GM12878 (cell line): ENCODE measurements at regions not wholly inside any gene's neighbourhood (a gene's known extent, or its start where the extent isn't known, plus 50 kb on each side); places are given as distances from the start of the nearest gene placed in this dataset.
"Not testable (repeated sequence)": the region's sequence is repeated elsewhere in the genome, so short reads cannot be mapped to it uniquely, and the experiment has no call there.

ENCODE experiments used
- ATAC-seq: fragments of 200-7000 bp; cut with Tn5 transposase; 3 replicates; pipeline ENCODE4 v1.9.1; 2020; ENCODE audit warnings: mild to moderate bottlenecking, moderate library complexity
- BruUV-seq: library from RNA; stranded (reverse); fragments of 400-500 nt; replicated peaks from 2 replicates; lab custom pipeline; 2021; lab: Mats Ljungman, UMichigan
- CTCF ChIA-PET: fragments of 300-600 bp; sonication (Branson Sonifier 250); formaldehyde crosslinking; extraction: SDS; loops from one replicate; lab custom pipeline; 2021; ENCODE audit warnings: inconsistent platforms; lab: Yijun Ruan, JAX
- POLR2A ChIA-PET: fragments of 350-600 bp; formaldehyde crosslinking; extraction: SDS; loops from one replicate; lab custom pipeline; 2021; ENCODE audit warnings: inconsistent platforms; lab: Charles Lee
- RAD21 ChIA-PET: fragments of 300-600 bp; sonication (Branson Sonifier 250); formaldehyde crosslinking; loops from one replicate; lab custom pipeline; 2023; ENCODE audit warnings: antibody characterized with exemption; ENCODE audit not compliant: unreplicated experiment; lab: Charles Lee
- SMC1A ChIA-PET: fragments of 300-600 bp; sonication (Branson Sonifier 250); formaldehyde crosslinking; loops from one replicate; lab custom pipeline; 2023; ENCODE audit not compliant: unreplicated experiment, uncharacterized antibody; lab: Charles Lee
- DNase-seq: peaks from one replicate; pipeline ENCODE4 v3.0.0-alpha.2; 2011; ENCODE audit warnings: low read depth, low spot score
- FAIRE-seq: peaks from 3 replicates; lab custom pipeline; 2011; peaks lifted over from hg19 to GRCh38; lab: Jason Lieb, UNC
- H2AFZ ChIP-seq: 2 replicates; pipeline ENCODE4 v1.6.0; 2011; ENCODE audit warnings: low read depth, low read length, control low read depth; ENCODE audit not compliant: control insufficient read depth
- H3K27ac ChIP-seq: 2 replicates; pipeline ENCODE4 v1.5.1; 2011; ENCODE audit warnings: control low read depth; ENCODE audit not compliant: control insufficient read depth, insufficient read depth
- H3K27me3 ChIP-seq, 2 experiments: replicated peaks in 1 of 2; 2 replicates each; pipeline versions ENCODE4 v1.6.0 to v1.6.1; 2011; ENCODE audit warnings: low read length in 1 of 2; ENCODE audit not compliant: control insufficient read depth in 2 of 2, insufficient read depth in 2 of 2
- H3K36me3 ChIP-seq, 2 experiments: 2 replicates each; pipeline ENCODE4 v1.5.1; 2011; ENCODE audit warnings: low read length in 1 of 2; ENCODE audit not compliant: control insufficient read depth in 2 of 2, insufficient read depth in 2 of 2
- H3K4me1 ChIP-seq: 2 replicates; pipeline ENCODE4 v1.6.1; 2011; ENCODE audit warnings: mild to moderate bottlenecking, low read length, moderate library complexity, mixed read lengths; ENCODE audit not compliant: control insufficient read depth, insufficient read depth
- H3K4me2 ChIP-seq: 2 replicates; pipeline ENCODE4 v1.6.0; 2011; ENCODE audit warnings: control low read depth; ENCODE audit not compliant: control insufficient read depth, insufficient read depth
- H3K4me3 ChIP-seq: fragments of 200-600 bp; sonication (generic); 2 replicates; pipeline ENCODE4 v1.5.1; 2016
- H3K79me2 ChIP-seq: 2 replicates; pipeline ENCODE4 v1.6.0; 2011; ENCODE audit warnings: low read length; ENCODE audit not compliant: control insufficient read depth, insufficient read depth
- H3K9ac ChIP-seq: 2 replicates; pipeline ENCODE4 v1.8.0; 2011; ENCODE audit warnings: low read length, control low read depth, mixed read lengths; ENCODE audit not compliant: control insufficient read depth, insufficient read depth
- H3K9me3 ChIP-seq: replicated peaks from 3 replicates; pipeline ENCODE4 v1.5.1; 2011; ENCODE audit warnings: mild to moderate bottlenecking, low read length; ENCODE audit not compliant: control insufficient read depth, insufficient read depth
- H4K20me1 ChIP-seq: 2 replicates; pipeline ENCODE4 v1.6.0; 2011; ENCODE audit not compliant: control insufficient read depth, insufficient read depth
- WGBS: methylation state at CpG from one replicate; pipeline ENCODE4 v1.1.6; 2016; ENCODE audit warnings: low lambda C conversion rate; ENCODE audit not compliant: insufficient replicate concordance, insufficient coverage; ENCODE audit errors: missing lambda C conversion rate; 5-methylcytosine and 5-hydroxymethylcytosine counted together
- in situ Hi-C: fragments of 300-500 bp; cut with MboI; formaldehyde crosslinking; loops from 9 replicates; pipeline ENCODE4 v1.14.3; 2018; ENCODE audit warnings: mixed read lengths
- intact Hi-C: fragments of 100-400 bp; cut with micrococcal nuclease; formaldehyde crosslinking; loops from one replicate; pipeline ENCODE4 v1.14.2; 2022; ENCODE audit not compliant: unreplicated experiment

- H2AFZ ChIP-seq, CTCF ChIA-PET, H3K36me3 ChIP-seq, H3K4me3 ChIP-seq, BruUV-seq, FAIRE-seq, H3K4me1 ChIP-seq, POLR2A ChIA-PET, SMC1A ChIA-PET, H3K4me2 ChIP-seq, intact Hi-C loops, H3K9ac ChIP-seq, DNase-seq, H3K27ac ChIP-seq, H3K9me3 ChIP-seq, H4K20me1 ChIP-seq, in situ Hi-C loops, RAD21 ChIA-PET, H3K27me3 ChIP-seq, H3K79me2 ChIP-seq, ATAC-seq: not testable (repeated sequence)
- WGBS, result 54% methylated on average over 6 of the region's 7 CpGs
Measured at GRCh38 chr1:234795711-234796437, 185.9 kb upstream of the IRF2BP2 start.

- H3K27ac ChIP-seq, BruUV-seq, H3K9ac ChIP-seq, H3K4me1 ChIP-seq, H3K27me3 ChIP-seq, H3K4me3 ChIP-seq, FAIRE-seq, H3K4me2 ChIP-seq, in situ Hi-C loops, H2AFZ ChIP-seq, ATAC-seq, CTCF ChIA-PET, H3K9me3 ChIP-seq, H3K79me2 ChIP-seq, RAD21 ChIA-PET, SMC1A ChIA-PET, intact Hi-C loops, DNase-seq, POLR2A ChIA-PET, H3K36me3 ChIP-seq, H4K20me1 ChIP-seq: not testable (repeated sequence)
- WGBS, result 45% methylated on average over 1 of the region's 3 CpGs
Measured at GRCh38 chr1:234795007-234795406, 185.0 kb upstream of the IRF2BP2 start.

- SMC1A ChIA-PET, H4K20me1 ChIP-seq, H3K4me2 ChIP-seq, H3K9me3 ChIP-seq, H3K4me1 ChIP-seq, POLR2A ChIA-PET, FAIRE-seq, DNase-seq, H2AFZ ChIP-seq, H3K27ac ChIP-seq, BruUV-seq, H3K79me2 ChIP-seq, H3K4me3 ChIP-seq, ATAC-seq, H3K9ac ChIP-seq, in situ Hi-C loops, H3K27me3 ChIP-seq, RAD21 ChIA-PET, H3K36me3 ChIP-seq, CTCF ChIA-PET, intact Hi-C loops: not testable (repeated sequence)
- WGBS, result 74% methylated on average over 3 of the region's 4 CpGs
Measured at GRCh38 chr1:234794452-234794851, 184.5 kb upstream of the IRF2BP2 start.

DNA sequence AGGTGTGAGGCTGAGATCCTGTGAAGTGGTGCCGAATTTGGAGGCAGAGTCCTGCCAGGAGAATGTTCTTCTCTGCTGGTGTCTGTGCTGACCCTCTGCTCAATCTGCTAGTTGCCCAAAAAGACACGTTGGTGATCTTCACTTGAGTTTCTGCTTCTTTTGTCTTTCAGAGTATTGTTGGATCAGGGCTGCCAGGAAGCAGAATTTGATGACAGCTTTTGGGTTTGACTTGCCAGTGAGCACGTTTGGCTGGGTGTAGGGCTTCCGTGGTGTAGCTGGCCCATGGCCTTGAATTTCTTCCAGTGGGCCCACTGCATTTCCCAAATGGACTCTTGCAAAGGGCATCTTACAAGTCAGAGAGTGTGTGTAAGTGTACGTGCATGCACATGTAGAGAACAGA is 183.9 kb upstream of the IRF2BP2 start:
- in situ Hi-C loops, SMC1A ChIA-PET, CTCF ChIA-PET: not testable (repeated sequence)

More for the DNA sequence above, 183.9 kb upstream of the IRF2BP2 start:
- H3K27ac ChIP-seq, H3K9me3 ChIP-seq, H3K4me3 ChIP-seq, RAD21 ChIA-PET, ATAC-seq, H3K4me1 ChIP-seq, H3K36me3 ChIP-seq, H3K79me2 ChIP-seq, H2AFZ ChIP-seq, DNase-seq, intact Hi-C loops, H3K27me3 ChIP-seq, FAIRE-seq, H3K4me2 ChIP-seq, BruUV-seq, POLR2A ChIA-PET, H4K20me1 ChIP-seq, H3K9ac ChIP-seq: not testable (repeated sequence)
- 34% methylated on average over 3 of the region's 5 CpGs for whole genome bisulfite sequencing
